SK-N-SH (cell line): ENCODE measurements at regions not wholly inside any gene's neighbourhood (a gene's known extent, or its start where the extent isn't known, plus 50 kb on each side); places are given as distances from the start of the nearest gene placed in this dataset.

Experiments
- CTCF ChIA-PET: fragments of 300-600, 350-600 bp; formaldehyde crosslinking; extraction: SDS; loops from one replicate; lab custom pipeline; 2021; lab: Yijun Ruan, JAX
- POLR2A ChIA-PET: fragments of 350-600 bp; sonication (Branson Sonifier 250); formaldehyde crosslinking; extraction: SDS; loops from one replicate; lab custom pipeline; 2020; ENCODE audit warnings: antibody characterized with exemption, inconsistent platforms; lab: Yijun Ruan, JAX
- DNase-seq: peaks from one replicate; pipeline ENCODE4 v3.0.0; 2012
- H2AFZ ChIP-seq: fragments of 200-600 bp; sonication (generic); 2 replicates; pipeline ENCODE4 v1.8.1; 2016; ENCODE audit warnings: antibody characterized with exemption, mild to moderate bottlenecking, low read depth
- H3F3A ChIP-seq: fragments of 200-600 bp; sonication (generic); replicated peaks from 2 replicates; pipeline ENCODE3; 2016; ENCODE audit warnings: antibody characterized with exemption, mild to moderate bottlenecking; ENCODE audit not compliant: insufficient read depth
- H3K27ac ChIP-seq, 2 experiments: fragments of 200-500 bp in 1 of 2; fragments of 200-600 bp in 1 of 2; sonication (Bioruptor generic) in 1 of 2; sonication (generic), shearing (Covaris generic) in 1 of 2; 2 replicates each; pipeline versions ENCODE4 v1.5.1 to v1.6.1; 2014 to 2016; ENCODE audit warnings: low read depth in 2 of 2, inconsistent platforms in 1 of 2, low read length in 1 of 2, mild to moderate bottlenecking in 1 of 2, mixed read lengths in 1 of 2
- H3K27me3 ChIP-seq: fragments of 200-600 bp; sonication (generic), shearing (Covaris generic); 2 replicates; pipeline ENCODE4 v1.6.1; 2016; ENCODE audit warnings: mixed run types; ENCODE audit not compliant: insufficient read depth
- H3K36me3 ChIP-seq, 2 experiments: fragments of 200-500 bp in 1 of 2; fragments of 200-600 bp in 1 of 2; sonication (Bioruptor generic) in 1 of 2; sonication (generic) in 1 of 2; replicated peaks in 1 of 2; 2 replicates each; pipeline versions ENCODE3 to v1.5.1; 2014 to 2016; ENCODE audit warnings: low read length in 1 of 2, mild to moderate bottlenecking in 1 of 2; ENCODE audit not compliant: insufficient read depth in 2 of 2, control insufficient read depth in 1 of 2
- H3K4me1 ChIP-seq, 2 experiments: fragments of 200-500 bp in 1 of 2; fragments of 200-600 bp in 1 of 2; sonication (Bioruptor generic) in 1 of 2; sonication (generic), shearing (Covaris generic) in 1 of 2; 2 replicates each; pipeline versions ENCODE4 v1.5.1 to v1.6.1; 2014 to 2016; ENCODE audit warnings: low read depth in 1 of 2, low read length in 1 of 2, mixed run types in 1 of 2; ENCODE audit not compliant: insufficient read depth in 2 of 2, control insufficient read depth in 1 of 2
- H3K4me2 ChIP-seq: fragments of 200-600 bp; sonication (generic), shearing (Covaris generic); 2 replicates; pipeline ENCODE4 v1.6.1; 2017; ENCODE audit warnings: mixed run types
- H3K4me3 ChIP-seq, 2 experiments: fragments of 200-500 bp in 1 of 2; fragments of 200-600 bp in 1 of 2; sonication (Bioruptor generic) in 1 of 2; sonication (generic), shearing (Covaris generic) in 1 of 2; 2 replicates each; pipeline versions ENCODE4 v1.5.1 to v1.8.1; 2014 to 2016; ENCODE audit warnings: low read depth in 2 of 2, inconsistent platforms in 1 of 2, low read length in 1 of 2, mild to moderate bottlenecking in 1 of 2, mixed read lengths in 1 of 2, moderate library complexity in 1 of 2
- H3K79me2 ChIP-seq: fragments of 200-600 bp; sonication (generic); 2 replicates; pipeline ENCODE4 v1.8.1; 2017; ENCODE audit warnings: mild to moderate bottlenecking; ENCODE audit not compliant: insufficient read depth
- H3K9ac ChIP-seq: fragments of 200-600 bp; sonication (generic); 2 replicates; pipeline ENCODE4 v1.6.1; 2017; ENCODE audit warnings: mixed run types
- H3K9me2 ChIP-seq: fragments of 200-600 bp; sonication (generic); 2 replicates; pipeline ENCODE4 v1.6.1; 2017; ENCODE audit warnings: mixed run types
- H3K9me3 ChIP-seq: fragments of 200-600 bp; sonication (generic); 2 replicates; pipeline ENCODE4 v1.6.1; 2017; ENCODE audit warnings: mixed run types, mild to moderate bottlenecking, moderate library complexity
- H4K20me1 ChIP-seq: fragments of 200-600 bp; sonication (generic); 2 replicates; pipeline ENCODE4 v1.6.1; 2017; ENCODE audit warnings: mild to moderate bottlenecking, mixed run types; ENCODE audit not compliant: insufficient read depth
- CHD2 ChIP-seq: fragments of 150-350 bp; IDR thresholded peaks from 2 replicates; pipeline ENCODE4 v1.6.1; 2018; ENCODE audit warnings: low read length; ENCODE audit not compliant: partially characterized antibody
- CTCF ChIP-seq: fragments of 200-600 bp; sonication (generic); IDR thresholded peaks from 2 replicates; pipeline ENCODE4 v1.6.1; 2017; ENCODE audit warnings: antibody characterized with exemption, mild to moderate bottlenecking, moderate library complexity
- EZH2phosphoT487 ChIP-seq: fragments of 200-600 bp; sonication (generic); IDR thresholded peaks from 2 replicates; pipeline ENCODE4 v1.6.1; 2017; ENCODE audit warnings: low read depth, mixed run types, mild to moderate bottlenecking, antibody characterized with exemption, moderate library complexity, borderline replicate concordance
- FOSL2 ChIP-seq: IDR thresholded peaks from 2 replicates; pipeline ENCODE4 v1.4.0; 2012; ENCODE audit warnings: low read depth, mild to moderate bottlenecking, moderate library complexity, borderline replicate concordance
- FOXJ3 ChIP-seq: sonication (generic); formaldehyde crosslinking; IDR thresholded peaks from 2 replicates; pipeline ENCODE4 v1.5.1; 2020; ENCODE audit warnings: mild to moderate bottlenecking, missing genetic modification reagents
- FOXM1 ChIP-seq: IDR thresholded peaks from 2 replicates; pipeline ENCODE4 v1.4.0; 2012; ENCODE audit warnings: low read depth, mild to moderate bottlenecking
- JUND ChIP-seq: IDR thresholded peaks from 2 replicates; pipeline ENCODE4 v1.4.0; 2012
- MAX ChIP-seq: IDR thresholded peaks from 2 replicates; pipeline ENCODE4 v1.4.0; 2012; ENCODE audit warnings: low read depth
- MEF2A ChIP-seq: IDR thresholded peaks from 2 replicates; pipeline ENCODE4 v1.4.0; 2012; ENCODE audit warnings: low read depth, borderline replicate concordance
- NFIC ChIP-seq: IDR thresholded peaks from 2 replicates; pipeline ENCODE4 v1.4.0; 2012; ENCODE audit warnings: borderline replicate concordance
- POLR2AphosphoS5 ChIP-seq: IDR thresholded peaks from 2 replicates; pipeline ENCODE4 v1.6.1; 2012; ENCODE audit warnings: low read depth, low read length
- RAD21 ChIP-seq: IDR thresholded peaks from 2 replicates; pipeline ENCODE4 v1.6.1; 2012; ENCODE audit warnings: mild to moderate bottlenecking, low read length
- RCOR1 ChIP-seq: fragments of 150-350 bp; IDR thresholded peaks from 2 replicates; pipeline ENCODE4 v1.6.1; 2017; ENCODE audit warnings: antibody characterized with exemption, low read length
- RFX5 ChIP-seq: IDR thresholded peaks from 2 replicates; pipeline ENCODE4 v1.6.1; 2012; ENCODE audit warnings: mild to moderate bottlenecking, improper control_type of control experiment, low read length
- RXRA ChIP-seq: IDR thresholded peaks from 2 replicates; pipeline ENCODE4 v1.4.0; 2012; ENCODE audit warnings: low read depth, mild to moderate bottlenecking, borderline replicate concordance
- SMC3 ChIP-seq: IDR thresholded peaks from 2 replicates; pipeline ENCODE4 v1.6.1; 2012; ENCODE audit warnings: low read depth, low read length, improper control_type of control experiment
- TAF1 ChIP-seq: IDR thresholded peaks from 2 replicates; pipeline ENCODE4 v1.6.1; 2012; ENCODE audit warnings: low read depth, mild to moderate bottlenecking, low read length, moderate library complexity, borderline replicate concordance
- USF1 ChIP-seq: IDR thresholded peaks from 2 replicates; pipeline ENCODE4 v1.4.0; 2012; ENCODE audit warnings: low read depth, borderline replicate concordance
- USF2 ChIP-seq: fragments of 150-350 bp; IDR thresholded peaks from 2 replicates; pipeline ENCODE4 v1.6.1; 2017; ENCODE audit warnings: antibody characterized with exemption, low read length, low read depth, borderline replicate concordance
- WGBS: methylation state at CpG from one replicate; pipeline ENCODE4 v1.1.6; 2017; ENCODE audit warnings: low lambda C conversion rate; 5-methylcytosine and 5-hydroxymethylcytosine counted together

GRCh38 chr5:113989913-113990305 is 372.0 kb upstream of the KCNN2 start (continued):
- TF ChIP-seq EZH2phosphoT487 (no peak), RCOR1 (no peak), MEF2A (no peak), POLR2AphosphoS5 (no peak)

GRCh38 chr5:114001076-114001475 is 360.8 kb upstream of the KCNN2 start:
- Histone ChIP-seq H2AFZ (no peak overlapping the region), H3K4me3 (no peak overlapping the region), H3K9ac (no peak overlapping the region), H3K4me1 (no peaks in the 10 kb centered on the region), H3K9me3 (no peaks in the 10 kb centered on the region), H3K9me2 (no peaks in the 10 kb centered on the region), H3K27ac (no peak overlapping the region), H3K36me3 (no peaks in the 10 kb centered on the region), H3F3A (no peaks in the 10 kb centered on the region), H3K79me2 (no peaks in the 10 kb centered on the region), H3K4me2 (no peak overlapping the region), H3K27me3 (no peaks in the 10 kb centered on the region), H4K20me1 (no peaks in the 10 kb centered on the region)
- CTCF ChIA-PET: no interaction called here
- POLR2A ChIA-PET: interaction anchor here (0.7 kb wide), 1 partner anchor 1032 kb away, joined by 3 read pairs; no protein-coding TSS in a partner anchor
- 0% methylated on average over 1 of the region's 1 CpG for WGBS
- no peak for DNase-seq
- TF ChIP-seq POLR2AphosphoS5 (no peak), FOSL2 (no peak), RAD21 (no peak), CTCF (no peak), MAX (no peak), NFIC (no peak), USF1 (no peak), JUND (no peak), EZH2phosphoT487 (no peak), FOXJ3 (CRISPR knock-in tag) (no peak), CHD2 (no peak), TAF1 (no peak), RXRA (no peak), SMC3 (no peak), RFX5 (no peak), USF2 (no peak), RCOR1 (no peak), FOXM1 (no peak)
